ENCODE measurements at regions not wholly inside any gene's neighbourhood (a gene's known extent, or its start where the extent isn't known, plus 50 kb on each side); places are given as distances from the start of the nearest gene placed in this dataset.
A peak's percentile ranks its signal among the peaks of the same experiment; 100 is the strongest.

DNA sequence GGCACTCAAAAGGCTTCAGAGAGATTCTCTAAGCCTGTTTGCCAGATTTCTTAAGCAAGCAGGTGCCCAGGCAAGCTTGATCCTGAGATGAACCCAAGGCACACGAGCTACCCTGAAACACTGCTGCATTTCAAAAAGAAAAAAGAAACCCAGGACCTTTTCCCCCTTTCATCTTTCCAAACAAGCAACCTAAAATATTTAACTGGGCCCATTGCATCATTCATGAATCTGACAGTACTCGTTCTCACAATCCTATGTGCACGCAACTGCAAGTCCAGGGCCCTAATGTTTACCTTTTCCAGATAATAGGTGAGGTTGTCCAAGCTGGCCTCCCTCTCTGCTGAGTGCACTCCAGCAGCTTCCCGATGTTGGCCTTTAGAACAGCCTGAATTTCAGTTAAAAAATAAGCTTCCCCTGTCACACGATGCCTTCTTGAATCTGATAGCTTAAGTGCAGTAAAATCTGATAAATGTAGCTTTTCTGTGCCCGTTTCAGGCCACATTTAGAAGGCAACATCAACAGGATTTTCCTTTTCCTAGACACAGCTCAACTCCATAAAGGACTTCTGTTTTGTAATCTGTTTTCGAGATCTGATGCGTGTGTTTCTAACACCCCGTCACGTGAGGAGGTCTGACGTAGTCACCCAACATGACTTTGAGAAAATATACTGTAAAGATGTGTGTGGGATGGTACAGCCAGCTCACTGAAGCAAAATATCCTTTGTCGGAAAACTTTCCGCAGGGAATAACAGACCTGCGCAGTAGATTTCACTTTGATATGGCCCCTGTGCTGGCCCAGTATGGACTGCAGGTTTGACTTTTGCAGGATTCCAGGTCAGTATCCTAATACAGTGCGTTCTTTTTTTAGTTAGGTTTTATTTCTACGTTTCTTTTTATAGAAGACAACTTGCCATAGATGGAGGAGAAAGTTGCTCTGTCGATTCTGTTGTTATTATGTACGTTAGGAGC lies 55.1 kb upstream of the RASA2 start (continued):
- TF ChIP-seq, protein P1, sequence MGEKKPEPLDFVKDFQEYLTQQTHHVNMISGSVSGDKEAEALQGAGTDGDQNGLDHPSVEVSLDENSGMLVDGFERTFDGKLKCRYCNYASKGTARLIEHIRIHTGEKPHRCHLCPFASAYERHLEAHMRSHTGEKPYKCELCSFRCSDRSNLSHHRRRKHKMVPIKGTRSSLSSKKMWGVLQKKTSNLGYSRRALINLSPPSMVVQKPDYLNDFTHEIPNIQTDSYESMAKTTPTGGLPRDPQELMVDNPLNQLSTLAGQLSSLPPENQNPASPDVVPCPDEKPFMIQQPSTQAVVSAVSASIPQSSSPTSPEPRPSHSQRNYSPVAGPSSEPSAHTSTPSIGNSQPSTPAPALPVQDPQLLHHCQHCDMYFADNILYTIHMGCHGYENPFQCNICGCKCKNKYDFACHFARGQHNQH (CRISPR knock-in tag; IDR thresholded peaks at IDR 0.05), result peak; percentile 73
- TF ChIP-seq ATF7 (IDR thresholded peaks at IDR 0.05), result peak; percentile 47
- peak; percentile 25; the same call in 1 of the 2 replicates for TF ChIP-seq ATF7 (CRISPR knock-in tag; IDR thresholded peaks at IDR 0.05)
- TF ChIP-seq ZNF546 (CRISPR knock-in tag; conservative IDR thresholded peaks at IDR 0.05), result 0 out of 2 replicates have a peak, but pooled peaks have one; percentile 42
- TF ChIP-seq, protein P2, sequence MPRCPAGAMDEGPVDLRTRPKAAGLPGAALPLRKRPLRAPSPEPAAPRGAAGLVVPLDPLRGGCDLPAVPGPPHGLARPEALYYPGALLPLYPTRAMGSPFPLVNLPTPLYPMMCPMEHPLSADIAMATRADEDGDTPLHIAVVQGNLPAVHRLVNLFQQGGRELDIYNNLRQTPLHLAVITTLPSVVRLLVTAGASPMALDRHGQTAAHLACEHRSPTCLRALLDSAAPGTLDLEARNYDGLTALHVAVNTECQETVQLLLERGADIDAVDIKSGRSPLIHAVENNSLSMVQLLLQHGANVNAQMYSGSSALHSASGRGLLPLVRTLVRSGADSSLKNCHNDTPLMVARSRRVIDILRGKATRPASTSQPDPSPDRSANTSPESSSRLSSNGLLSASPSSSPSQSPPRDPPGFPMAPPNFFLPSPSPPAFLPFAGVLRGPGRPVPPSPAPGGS (CRISPR knock-in tag; IDR thresholded peaks at IDR 0.05), result 0 out of 2 replicates have a peak, but pooled peaks have one; percentile 16
- TF ChIP-seq, protein P3, sequence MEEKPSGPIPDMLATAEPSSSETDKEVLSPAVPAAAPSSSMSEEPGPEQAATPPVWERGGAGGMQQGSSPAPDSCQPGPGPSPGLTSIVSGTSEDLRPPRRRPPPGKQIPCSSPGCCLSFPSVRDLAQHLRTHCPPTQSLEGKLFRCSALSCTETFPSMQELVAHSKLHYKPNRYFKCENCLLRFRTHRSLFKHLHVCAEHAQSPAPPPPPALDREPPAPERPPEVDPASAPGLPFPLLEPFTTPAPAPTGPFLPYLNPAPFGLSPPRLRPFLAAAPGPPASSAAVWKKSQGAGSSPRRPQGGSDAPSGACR (CRISPR knock-in tag; IDR thresholded peaks at IDR 0.05), result 0 out of 2 replicates have a peak, but pooled peaks have one; percentile 48
- TF ChIP-seq ZFP1 (CRISPR knock-in tag; IDR thresholded peaks at IDR 0.05), result peak; percentile 10; the same call in 1 of the 2 replicates
- TF ChIP-seq, protein P4, sequence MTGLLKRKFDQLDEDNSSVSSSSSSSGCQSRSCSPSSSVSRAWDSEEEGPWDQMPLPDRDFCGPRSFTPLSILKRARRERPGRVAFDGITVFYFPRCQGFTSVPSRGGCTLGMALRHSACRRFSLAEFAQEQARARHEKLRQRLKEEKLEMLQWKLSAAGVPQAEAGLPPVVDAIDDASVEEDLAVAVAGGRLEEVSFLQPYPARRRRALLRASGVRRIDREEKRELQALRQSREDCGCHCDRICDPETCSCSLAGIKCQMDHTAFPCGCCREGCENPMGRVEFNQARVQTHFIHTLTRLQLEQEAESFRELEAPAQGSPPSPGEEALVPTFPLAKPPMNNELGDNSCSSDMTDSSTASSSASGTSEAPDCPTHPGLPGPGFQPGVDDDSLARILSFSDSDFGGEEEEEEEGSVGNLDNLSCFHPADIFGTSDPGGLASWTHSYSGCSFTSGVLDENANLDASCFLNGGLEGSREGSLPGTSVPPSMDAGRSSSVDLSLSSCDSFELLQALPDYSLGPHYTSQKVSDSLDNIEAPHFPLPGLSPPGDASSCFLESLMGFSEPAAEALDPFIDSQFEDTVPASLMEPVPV (CRISPR knock-in tag; IDR thresholded peaks at IDR 0.05), result peak; percentile 73; the same call in 1 of the 2 replicates
- TF ChIP-seq, protein P5, sequence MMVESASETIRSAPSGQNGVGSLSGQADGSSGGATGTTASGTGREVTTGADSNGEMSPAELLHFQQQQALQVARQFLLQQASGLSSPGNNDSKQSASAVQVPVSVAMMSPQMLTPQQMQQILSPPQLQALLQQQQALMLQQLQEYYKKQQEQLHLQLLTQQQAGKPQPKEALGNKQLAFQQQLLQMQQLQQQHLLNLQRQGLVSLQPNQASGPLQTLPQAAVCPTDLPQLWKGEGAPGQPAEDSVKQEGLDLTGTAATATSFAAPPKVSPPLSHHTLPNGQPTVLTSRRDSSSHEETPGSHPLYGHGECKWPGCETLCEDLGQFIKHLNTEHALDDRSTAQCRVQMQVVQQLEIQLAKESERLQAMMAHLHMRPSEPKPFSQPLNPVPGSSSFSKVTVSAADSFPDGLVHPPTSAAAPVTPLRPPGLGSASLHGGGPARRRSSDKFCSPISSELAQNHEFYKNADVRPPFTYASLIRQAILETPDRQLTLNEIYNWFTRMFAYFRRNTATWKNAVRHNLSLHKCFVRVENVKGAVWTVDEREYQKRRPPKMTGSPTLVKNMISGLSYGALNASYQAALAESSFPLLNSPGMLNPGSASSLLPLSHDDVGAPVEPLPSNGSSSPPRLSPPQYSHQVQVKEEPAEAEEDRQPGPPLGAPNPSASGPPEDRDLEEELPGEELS (CRISPR knock-in tag; IDR thresholded peaks at IDR 0.05), result peak; percentile 92
- TF ChIP-seq GABPA (IDR thresholded peaks at IDR 0.05; ENCODE audit: low read depth, low read length), result no peak
- peak; percentile 28; the same call in 1 of the 2 replicates for TF ChIP-seq GABPA (CRISPR knock-in tag; IDR thresholded peaks at IDR 0.05; ENCODE audit: low read depth)
- peak; percentile 62; the same call in 1 of the 2 replicates for TF ChIP-seq ZNF317 (CRISPR knock-in tag; IDR thresholded peaks at IDR 0.05)
- TF ChIP-seq, protein P6, sequence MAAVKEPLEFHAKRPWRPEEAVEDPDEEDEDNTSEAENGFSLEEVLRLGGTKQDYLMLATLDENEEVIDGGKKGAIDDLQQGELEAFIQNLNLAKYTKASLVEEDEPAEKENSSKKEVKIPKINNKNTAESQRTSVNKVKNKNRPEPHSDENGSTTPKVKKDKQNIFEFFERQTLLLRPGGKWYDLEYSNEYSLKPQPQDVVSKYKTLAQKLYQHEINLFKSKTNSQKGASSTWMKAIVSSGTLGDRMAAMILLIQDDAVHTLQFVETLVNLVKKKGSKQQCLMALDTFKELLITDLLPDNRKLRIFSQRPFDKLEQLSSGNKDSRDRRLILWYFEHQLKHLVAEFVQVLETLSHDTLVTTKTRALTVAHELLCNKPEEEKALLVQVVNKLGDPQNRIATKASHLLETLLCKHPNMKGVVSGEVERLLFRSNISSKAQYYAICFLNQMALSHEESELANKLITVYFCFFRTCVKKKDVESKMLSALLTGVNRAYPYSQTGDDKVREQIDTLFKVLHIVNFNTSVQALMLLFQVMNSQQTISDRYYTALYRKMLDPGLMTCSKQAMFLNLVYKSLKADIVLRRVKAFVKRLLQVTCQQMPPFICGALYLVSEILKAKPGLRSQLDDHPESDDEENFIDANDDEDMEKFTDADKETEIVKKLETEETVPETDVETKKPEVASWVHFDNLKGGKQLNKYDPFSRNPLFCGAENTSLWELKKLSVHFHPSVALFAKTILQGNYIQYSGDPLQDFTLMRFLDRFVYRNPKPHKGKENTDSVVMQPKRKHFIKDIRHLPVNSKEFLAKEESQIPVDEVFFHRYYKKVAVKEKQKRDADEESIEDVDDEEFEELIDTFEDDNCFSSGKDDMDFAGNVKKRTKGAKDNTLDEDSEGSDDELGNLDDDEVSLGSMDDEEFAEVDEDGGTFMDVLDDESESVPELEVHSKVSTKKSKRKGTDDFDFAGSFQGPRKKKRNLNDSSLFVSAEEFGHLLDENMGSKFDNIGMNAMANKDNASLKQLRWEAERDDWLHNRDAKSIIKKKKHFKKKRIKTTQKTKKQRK (IDR thresholded peaks at IDR 0.05; ENCODE audit: low read length), result no peak
- TF ChIP-seq FOXK1 (CRISPR knock-in tag; IDR thresholded peaks at IDR 0.05; ENCODE audit: borderline replicate concordance, low read depth), result peak; percentile 69; the same call in 1 of the 2 replicates
- no peak for TF ChIP-seq SRY (CRISPR knock-in tag; IDR thresholded peaks at IDR 0.05)
- peak; percentile 59; the same call in 1 of the 2 replicates for TF ChIP-seq FOSL2 (CRISPR knock-in tag; IDR thresholded peaks at IDR 0.05)
- peak; percentile 53; the same call in 1 of the 2 replicates for TF ChIP-seq ZNF350 (CRISPR knock-in tag; IDR thresholded peaks at IDR 0.05; ENCODE audit: borderline replicate concordance, low read depth)
- no peak for TF ChIP-seq SMYD3 (CRISPR knock-in tag; IDR thresholded peaks at IDR 0.05)

Measured in HepG2 (cell line).